OCI-LY7 (cell line): ENCODE measurements at regions not wholly inside any gene's neighbourhood (a gene's known extent, or its start where the extent isn't known, plus 50 kb on each side); places are given as distances from the start of the nearest gene placed in this dataset.

ENCODE experiments used
- EZH2phosphoT487 ChIP-seq: fragments of 200-600 bp; sonication (generic); IDR thresholded peaks from 2 replicates; pipeline ENCODE4 v1.6.1; 2018; ENCODE audit warnings: low read depth, borderline replicate concordance, mild to moderate bottlenecking, mixed run types, antibody characterized with exemption, low read length, moderate library complexity, mixed read lengths
- TF ChIP-seq, protein P1 (sequence below): fragments of 200-600 bp; sonication (generic); conservative IDR thresholded peaks from 2 replicates; pipeline ENCODE4 v1.5.1; 2014; ENCODE audit warnings: mild to moderate bottlenecking, antibody characterized with exemption, low read length, moderate library complexity, mixed read lengths

DNA sequence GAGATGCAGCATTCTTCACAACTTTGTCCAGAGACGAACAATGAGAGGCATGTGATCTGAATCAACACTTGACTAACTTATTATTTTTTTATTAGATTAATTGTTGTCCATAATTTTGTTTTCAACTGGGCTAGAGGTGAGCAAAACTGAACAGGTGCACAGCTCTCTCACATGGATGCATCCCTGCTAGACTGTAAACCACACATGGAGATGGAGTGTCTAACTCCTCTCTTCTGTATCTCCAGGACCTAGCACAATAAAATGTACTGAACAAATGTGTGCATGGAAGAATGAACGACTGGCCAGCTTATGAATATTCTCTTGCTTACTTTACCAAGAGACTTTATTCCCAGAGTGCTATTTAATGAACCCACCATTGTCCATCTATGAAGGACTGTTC, 627.7 kb downstream of the LIG4 start:
- TF ChIP-seq, protein P1, sequence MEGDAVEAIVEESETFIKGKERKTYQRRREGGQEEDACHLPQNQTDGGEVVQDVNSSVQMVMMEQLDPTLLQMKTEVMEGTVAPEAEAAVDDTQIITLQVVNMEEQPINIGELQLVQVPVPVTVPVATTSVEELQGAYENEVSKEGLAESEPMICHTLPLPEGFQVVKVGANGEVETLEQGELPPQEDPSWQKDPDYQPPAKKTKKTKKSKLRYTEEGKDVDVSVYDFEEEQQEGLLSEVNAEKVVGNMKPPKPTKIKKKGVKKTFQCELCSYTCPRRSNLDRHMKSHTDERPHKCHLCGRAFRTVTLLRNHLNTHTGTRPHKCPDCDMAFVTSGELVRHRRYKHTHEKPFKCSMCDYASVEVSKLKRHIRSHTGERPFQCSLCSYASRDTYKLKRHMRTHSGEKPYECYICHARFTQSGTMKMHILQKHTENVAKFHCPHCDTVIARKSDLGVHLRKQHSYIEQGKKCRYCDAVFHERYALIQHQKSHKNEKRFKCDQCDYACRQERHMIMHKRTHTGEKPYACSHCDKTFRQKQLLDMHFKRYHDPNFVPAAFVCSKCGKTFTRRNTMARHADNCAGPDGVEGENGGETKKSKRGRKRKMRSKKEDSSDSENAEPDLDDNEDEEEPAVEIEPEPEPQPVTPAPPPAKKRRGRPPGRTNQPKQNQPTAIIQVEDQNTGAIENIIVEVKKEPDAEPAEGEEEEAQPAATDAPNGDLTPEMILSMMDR = no peak
- no peak for TF ChIP-seq EZH2phosphoT487
